GM21526 (cell line): ENCODE measurements at regions not wholly inside any gene's neighbourhood (a gene's known extent, or its start where the extent isn't known, plus 50 kb on each side); places are given as distances from the start of the nearest gene placed in this dataset.

Experiments used
- ATAC-seq: cut with Tn5 transposase; IDR thresholded peaks from one replicate; pipeline ENCODE4 v1.9.1; 2021; ENCODE audit warnings: moderate library complexity; ENCODE audit not compliant: unreplicated experiment, low FRiP score

DNA sequence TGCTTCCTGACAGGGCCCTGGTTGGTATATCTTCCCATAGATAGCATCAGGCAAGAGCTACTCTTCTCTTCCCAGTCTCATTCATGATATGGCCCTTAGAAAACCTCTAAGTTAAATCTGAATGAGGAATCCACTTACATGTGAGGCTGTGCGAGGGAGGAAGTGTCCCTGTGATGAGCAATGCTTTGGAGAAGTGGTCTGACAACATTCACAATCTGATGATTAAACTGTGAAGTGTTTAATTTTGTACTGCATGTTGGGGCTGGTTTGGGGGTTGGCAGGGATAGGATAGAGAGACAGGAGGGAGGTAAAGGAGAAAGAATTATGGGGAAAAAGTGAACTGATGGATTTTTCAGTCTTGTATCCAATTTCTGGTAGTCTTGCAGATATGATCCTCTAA is 421.2 kb upstream of the DAB1 start:
- ATAC-seq = no peak

DNA sequence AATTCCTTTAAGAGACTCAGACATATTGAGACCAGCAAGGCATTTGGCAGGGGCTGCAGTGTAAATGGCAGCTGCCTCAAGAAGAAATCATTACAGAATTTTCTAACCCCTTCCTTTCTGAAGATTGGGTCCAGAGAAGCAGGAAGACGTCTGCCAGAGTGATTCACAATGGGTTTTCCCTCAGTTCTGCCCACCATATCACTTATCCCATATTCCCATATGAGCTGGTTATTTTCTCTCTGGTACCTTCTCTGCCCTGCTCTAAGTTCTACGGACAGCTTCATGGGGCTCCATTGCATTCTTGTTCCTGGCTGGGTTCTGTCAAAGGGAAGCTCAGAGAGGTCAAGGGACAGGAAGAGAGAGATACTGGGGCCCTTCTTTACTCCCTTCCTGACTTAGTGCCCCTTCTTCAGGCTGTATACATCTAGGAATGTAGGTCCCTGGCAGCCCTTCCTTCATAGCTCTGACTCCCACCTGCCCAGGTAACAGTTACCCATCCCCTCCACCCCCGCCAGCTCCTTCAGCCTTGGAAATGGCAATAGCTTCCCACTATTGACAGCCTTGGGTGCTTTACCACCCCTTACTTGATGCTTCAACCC is 420.6 kb upstream of the DAB1 start:
- no peak for ATAC-seq

DNA sequence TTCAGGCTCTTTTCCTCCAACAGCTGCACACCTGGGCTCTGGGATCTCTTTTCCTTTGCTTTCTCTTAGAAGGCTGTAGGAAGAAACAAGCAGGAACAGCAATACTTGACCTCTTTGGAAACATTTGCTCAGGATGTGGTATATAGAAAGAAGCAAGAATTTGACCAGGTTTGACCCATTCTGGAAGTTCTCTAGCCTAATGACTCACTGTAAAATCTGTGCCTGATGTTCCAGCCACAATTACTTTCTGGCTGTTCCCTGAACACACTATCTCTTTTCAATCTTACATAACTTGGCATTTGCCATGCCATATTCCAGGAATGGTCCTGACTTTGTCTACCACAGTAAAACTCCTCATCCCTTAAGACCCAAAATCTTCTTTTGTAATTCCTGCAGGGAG is 419.9 kb upstream of the DAB1 start:
- ATAC-seq = no peak

DNA sequence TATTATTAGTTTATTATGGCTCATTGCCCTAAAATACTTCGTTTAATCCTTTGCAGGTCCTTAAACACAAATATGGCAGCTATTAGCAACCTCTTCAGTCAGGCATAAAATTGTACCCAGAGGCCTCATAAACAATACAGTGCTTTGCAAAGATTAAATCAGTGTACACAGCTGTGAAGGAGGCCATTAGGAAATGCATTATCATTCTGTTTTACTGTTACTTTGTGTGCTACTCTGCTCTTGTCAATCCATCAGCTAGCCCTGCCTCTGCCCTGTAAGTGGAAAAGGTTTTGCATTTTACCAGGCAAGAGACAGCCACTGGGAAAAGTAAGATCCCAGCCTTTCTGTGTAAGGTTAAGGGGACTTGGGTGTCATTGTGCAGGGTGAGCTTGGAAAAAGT is 415.7 kb upstream of the DAB1 start:
- ATAC-seq = no peak

DNA sequence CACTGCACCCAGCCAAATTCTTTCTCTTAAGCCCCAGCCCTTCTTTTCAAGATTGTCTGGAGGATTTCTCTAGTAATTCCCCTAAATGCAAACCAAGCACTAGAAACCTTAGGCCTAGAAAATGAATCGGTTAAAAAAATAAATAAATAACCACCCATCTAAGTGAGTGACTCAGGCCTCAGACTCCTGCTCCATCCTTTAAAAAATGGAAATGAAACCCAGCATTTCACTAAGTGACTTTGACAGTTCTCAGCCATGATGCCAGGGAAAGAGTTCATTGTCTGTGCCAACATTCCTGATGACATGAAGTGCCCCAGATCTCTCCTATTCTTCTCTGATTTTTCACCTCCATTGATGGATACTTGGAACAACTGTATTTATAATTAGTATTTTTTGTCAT is 415.2 kb upstream of the DAB1 start:
- ATAC-seq = no peak

DNA sequence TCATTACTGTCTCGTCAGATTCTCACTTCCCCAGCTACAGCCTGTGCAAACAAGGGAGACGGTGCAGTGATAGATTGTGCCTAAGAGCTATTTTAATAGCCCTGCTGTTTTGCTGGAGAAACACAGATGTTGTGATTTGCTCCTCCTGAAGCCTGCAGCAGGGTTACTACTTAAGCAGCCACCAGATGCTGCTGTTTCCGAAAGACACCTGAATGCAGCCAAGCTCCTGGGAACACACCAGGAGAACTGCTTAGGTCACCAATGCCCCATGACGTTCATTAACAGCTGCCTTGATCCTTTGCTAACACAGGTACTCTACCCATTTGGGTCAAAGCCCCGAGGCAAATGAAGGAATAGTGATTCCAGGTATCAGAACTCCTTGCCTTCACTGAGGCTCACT is 411.8 kb upstream of the DAB1 start:
- ATAC-seq = no peak

DNA sequence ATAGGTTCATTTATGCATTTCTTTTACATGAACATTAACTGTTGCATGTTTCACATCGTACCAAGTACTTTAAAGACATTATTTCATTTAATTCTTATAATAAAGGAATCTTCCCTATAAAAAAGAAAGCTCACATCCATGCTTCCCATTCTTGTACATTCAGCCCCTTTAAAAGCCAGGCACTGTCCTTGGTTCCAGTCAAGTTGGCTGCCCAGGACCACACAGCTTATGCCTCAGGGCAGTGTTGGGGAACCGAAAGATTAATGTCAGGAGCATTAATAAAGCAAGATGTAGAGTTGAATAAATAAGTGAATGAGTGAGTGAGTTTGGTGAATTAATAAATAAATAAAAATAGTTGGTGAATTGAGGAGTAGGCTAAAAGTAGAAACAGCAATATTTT is 409.4 kb upstream of the DAB1 start:
- no peak for ATAC-seq

DNA sequence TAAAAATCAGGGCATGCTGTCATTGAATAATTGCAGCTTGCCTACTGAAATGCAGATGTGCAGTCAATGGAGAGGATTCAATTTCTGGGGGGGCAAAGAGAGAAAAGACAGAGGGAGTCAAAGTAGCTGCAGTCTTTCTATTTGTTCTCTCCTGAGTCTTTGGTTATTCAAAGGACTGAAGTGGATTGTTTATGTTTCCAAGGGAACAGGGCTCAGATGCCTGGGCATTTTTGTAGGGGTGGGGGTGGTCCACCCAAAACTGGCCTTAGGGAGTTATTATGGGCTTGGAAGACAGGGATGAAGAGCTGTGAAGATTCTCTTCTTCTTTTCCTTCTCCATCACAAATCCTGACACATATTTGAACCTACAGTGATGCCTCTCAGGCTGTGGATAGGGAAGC is 408.8 kb upstream of the DAB1 start:
- no peak for ATAC-seq

DNA sequence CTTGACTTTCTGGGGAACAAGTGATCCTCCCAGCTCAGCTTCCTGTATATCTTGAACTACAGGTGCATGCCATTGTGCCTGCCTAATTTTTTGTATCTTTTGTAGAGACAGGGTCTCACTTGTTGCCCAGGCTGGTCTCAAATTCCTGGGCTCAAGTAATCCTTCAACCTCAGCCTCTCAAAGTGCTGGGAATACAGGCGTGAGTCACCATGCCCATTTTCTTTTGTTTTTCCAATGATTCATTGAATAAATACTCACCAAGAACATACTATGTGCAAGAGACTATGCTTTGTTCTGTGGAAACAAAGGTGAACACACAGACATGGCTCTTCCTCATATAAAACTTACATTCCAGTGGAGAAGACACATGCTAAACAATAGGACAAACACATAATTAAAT is 407.8 kb upstream of the DAB1 start:
- no peak for ATAC-seq

DNA sequence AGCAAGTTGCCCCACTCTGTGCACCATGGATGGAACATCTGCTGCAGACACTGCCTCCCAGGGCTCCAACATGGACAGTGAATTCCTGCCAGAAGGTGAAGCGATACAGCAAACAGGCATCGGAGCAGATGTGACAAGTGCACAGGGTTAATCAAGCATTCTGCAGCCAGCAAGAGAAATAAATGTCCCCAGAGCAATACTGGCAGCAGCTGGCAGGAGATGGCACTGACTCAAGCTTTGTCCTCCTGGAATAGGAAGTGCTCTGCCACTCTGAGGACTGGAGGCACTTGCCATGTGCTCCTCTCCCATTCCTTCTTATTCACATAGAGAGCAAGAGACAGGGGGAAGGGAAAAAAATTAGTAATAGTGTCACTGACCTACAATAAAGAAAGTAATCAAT is 402.7 kb upstream of the DAB1 start:
- no peak for ATAC-seq

DNA sequence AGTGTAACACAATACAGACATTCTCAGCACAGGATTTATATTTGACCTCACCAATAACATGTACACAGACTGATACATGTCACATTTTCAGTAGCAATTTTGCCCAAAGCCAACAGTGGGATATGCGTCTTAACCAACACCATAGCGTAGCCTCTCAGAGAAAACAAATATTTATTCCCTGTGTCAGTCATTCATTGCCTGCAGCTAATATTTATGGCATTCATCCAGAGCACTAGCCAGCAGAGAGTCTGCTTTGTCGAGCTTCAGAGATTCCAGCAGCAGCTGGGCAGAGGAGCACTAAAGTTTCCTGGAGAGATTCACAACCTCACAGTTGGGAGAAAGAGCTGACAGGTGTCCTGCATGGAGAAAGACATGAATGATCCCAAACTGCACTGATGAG is 400.7 kb upstream of the DAB1 start:
- ATAC-seq = no peak

DNA sequence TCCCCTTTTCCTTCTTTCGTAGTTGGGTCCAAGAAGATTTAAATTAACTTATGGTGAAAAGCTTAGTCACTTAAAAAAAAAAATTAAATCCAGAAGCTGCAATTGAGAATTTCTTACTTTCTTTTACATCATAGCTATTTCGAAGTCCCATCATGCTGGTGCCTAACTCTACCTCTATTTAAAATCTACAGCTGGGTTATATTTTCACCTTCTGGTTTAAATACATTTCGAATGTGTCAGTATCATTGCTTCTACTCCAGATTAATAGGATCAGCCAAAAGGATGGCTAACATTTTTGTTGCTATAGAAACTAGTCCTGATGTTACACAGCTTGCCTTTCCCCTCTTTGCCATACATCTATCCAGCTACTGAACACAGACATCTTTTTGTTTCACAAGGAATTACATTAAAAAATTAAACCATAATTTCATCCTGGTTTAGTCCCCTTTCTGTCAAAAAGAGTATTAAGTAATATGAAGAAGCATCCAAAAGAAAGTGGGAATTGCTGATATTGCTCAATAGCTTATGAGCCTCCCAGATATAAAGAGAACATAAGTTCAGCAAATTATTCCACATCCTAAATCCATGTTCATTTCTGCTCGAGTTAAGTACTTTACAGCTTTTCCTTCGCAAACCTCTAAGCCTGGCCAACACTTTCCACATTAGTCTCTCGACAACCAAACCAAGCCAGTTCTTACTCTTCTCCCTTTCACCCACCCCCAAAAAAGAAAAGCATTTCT is 396.7 kb upstream of the DAB1 start:
- ATAC-seq = no peak

DNA sequence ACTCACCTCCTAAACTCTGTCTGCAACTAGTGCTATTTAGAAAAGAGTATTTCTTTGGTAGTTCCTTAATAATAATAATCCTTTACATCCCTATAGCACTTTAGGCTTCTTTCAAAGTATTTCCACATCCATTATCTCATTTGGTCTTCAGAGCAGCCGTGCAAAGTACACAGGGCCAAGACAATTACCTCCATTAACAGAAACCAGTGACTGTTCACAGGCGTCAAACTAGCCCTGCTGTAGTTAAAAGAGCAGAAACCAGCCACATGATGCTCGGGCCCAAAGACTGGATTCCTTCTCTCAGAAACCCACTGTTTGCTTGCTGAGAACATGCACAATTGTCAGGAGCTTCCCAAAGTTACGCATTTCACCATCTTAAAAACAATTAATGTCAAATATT is 396.0 kb upstream of the DAB1 start:
- ATAC-seq = no peak

DNA sequence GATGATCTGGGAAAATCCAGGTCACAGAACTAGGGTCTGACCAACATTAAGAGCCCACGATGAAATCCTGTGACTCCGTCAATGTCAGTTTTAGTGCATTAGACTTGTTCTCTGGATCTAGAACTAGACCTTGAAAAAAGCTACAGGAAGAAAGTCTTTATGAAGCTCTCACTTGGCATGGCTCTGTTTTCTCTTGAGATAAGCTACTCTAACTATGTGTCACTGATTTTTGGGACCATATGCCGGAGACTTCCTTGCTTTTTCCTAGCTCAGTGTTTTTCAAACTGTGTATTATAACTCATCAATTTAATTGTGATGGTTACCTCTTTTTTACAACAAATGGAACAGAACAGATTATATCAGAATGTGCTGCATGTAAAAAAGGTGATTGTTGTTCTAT is 379.7 kb upstream of the DAB1 start:
- ATAC-seq = no peak

DNA sequence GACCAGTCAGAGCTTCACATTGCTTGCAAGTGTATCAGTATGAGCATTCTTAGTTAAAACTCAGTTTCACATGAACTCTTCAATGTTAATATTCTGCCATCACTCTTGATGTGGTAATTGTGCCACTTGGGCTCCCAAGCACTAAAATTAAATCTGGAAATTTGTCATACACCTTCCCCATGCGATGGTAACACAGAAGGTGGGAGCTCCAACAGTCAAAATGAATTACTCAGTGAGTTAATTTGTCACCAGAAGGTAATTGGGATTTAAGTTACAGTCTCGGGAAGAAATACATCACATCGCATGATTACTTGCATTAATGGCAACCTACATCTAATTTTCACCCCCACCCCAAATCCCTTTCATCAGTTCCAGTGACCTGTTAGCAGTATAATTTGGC is 376.5 kb upstream of the DAB1 start:
- no peak for ATAC-seq

DNA sequence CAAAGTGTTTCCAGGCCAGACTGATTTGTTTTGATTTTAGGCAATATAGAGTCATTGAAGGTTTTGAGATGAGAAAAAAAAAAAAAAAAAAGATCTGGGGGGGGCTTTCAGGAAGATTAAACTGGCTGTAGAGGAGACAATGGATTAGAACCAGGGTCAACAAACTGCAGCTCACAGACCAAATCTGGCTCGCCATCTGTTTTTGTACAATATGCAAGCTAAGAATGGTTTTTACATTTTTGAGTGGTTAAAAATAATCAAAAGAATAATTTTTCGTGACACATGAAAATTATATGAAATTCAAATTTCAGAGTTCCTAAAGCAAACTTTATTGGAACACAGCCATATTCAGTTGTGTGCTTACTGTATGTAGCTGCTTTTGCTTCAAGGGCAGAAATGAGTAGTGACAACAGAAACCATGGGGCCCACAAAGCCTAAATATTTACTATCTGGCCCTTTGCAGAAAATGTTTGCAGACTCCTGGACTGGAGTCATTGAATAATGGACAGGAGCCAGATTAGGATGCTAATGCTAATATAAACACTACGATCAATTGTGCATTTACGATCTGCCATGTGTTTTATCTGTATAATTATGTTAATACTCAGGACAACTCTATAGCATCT is 375.7 kb upstream of the DAB1 start:
- ATAC-seq = no peak

DNA sequence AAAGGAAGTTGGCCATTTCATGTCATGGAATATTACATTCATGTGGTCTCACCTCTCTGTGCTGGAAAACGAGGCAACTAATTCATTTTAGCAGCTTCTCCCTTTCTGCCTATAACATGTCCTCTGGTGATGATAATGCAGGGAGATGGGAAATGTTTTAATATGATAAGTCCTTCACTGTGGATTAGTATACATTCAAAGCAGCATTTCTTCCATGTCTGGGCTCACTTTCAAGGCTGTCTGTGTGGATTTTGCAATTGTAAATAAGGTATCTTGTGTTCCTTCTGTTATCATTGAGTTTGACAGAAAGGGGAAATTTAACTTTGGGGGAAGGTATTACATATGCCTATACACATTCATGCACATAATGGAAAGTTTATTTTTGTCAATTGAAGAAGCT is 374.7 kb upstream of the DAB1 start:
- ATAC-seq = no peak

DNA sequence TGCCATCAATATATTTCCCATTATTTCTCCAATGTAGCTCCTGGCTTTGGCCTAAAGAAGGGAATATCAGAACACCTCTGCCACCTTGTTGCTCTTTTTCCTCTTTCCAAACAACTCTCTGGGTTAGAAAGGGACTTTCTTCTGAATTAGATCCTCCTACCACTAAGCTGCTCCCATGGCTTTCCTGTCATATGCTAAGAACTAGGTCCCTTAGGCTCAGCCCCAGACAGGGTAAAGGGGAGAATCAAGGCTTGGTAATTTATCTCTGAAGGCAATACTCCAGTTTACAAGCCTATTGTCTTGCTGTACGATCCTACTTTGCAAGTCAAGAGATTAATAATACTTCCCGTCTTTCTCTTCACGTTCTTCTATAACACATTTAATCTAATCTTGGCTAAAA is 373.2 kb upstream of the DAB1 start:
- no peak for ATAC-seq

DNA sequence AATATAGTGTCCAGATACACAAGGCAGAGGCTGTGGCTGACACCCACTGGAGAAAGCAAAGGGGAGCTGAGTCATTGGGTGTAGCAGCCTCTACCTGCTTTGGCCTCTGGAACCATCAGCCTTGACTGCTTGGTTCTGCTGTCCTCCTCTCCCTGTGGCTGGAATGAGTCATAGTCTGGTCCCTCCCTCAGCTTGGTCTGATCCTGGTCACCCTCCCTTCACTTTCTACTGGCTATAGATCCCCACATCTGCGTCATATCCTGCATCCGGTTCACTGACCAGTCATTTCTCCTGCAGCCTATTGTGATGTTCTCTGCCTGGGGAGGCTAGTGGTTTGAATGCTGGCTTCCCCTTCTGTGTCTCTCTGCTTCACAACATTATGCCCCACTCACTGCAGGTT is 372.8 kb upstream of the DAB1 start:
- ATAC-seq = no peak

DNA sequence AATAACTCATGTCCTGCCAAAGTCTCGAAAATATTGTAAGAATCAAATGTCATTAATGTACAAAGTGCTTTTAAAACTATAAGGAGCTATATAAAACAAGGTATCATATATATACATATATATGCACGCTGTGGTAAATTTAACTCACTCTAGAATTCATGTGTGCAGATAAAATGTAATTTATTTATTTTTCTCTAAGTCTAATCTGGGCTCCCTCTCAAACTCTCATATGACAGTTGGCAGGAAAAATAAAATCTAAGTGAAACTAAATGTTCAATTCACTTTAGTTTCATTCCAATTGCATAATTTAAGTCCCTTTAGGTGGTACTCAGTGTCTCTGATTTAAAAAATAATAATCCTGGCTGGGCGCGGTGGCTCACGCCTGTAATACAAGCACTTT is 372.0 kb upstream of the DAB1 start:
- no peak for ATAC-seq

DNA sequence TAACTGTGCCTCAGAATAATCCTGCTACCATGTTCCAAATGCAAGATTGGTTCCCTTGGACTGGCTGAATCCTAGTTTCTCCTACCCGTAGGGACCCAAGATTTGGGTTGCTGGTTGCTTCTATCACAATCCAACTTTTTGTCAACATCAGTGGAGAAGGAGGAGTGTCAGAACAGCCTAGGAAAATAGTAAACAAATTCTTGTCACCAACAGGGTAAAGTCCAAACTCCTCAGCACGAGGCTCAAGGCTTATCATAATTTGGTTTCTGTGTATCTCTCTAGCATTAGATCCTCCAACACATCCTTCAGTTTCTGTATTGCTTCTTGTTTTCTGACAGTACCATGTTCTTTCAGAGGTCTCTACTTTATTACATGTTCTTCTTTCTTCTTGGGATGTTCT is 370.2 kb upstream of the DAB1 start:
- no peak for ATAC-seq

DNA sequence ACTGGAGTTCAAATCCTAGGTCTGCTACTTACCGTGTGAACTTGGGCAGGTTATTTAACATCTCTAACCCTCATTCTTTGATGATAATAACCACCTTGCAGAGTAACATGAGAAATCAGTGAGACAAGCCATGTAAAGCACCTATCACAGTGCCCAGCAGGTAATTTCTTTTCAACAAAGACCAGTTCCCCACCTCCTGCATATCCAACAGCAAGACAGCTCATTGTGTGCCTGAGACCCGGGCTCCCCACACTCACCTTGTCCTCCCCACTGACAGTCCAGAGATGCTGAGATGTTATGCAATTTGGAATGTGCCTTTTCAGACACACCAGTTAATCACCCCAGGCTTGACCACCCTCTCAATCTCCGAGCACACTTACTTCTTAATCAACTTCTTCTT is 367.6 kb upstream of the DAB1 start:
- ATAC-seq = no peak
